ENCODE measurements at regions not wholly inside any gene's neighbourhood (a gene's known extent, or its start where the extent isn't known, plus 50 kb on each side); places are given as distances from the start of the nearest gene placed in this dataset.
"Not testable (repeated sequence)": the region's sequence is repeated elsewhere in the genome, so short reads cannot be mapped to it uniquely, and the experiment has no call there.

- Histone ChIP-seq H3K4me3 (ENCODE audit: low read length) (no peak overlapping the region), H3K27me3 (ENCODE audit: control insufficient read depth, insufficient read depth, low read length) (no peaks in the 10 kb centered on the region), H3K4me2 (ENCODE audit: low read length) (no peak overlapping the region), H3K9ac (ENCODE audit: low read depth, low read length) (no peak overlapping the region), H3K36me3 (ENCODE audit: insufficient read depth, low read length) (no peaks in the 10 kb centered on the region), H3K4me1 (ENCODE audit: control insufficient read depth, insufficient read depth, low read length) (no peaks in the 10 kb centered on the region), H3K9me3 (replicated peaks; ENCODE audit: low read length) (no peaks in the 10 kb centered on the region)
Measured at GRCh38 chr5:117359895-117360294, 785.3 kb upstream of the SEMA6A start.

DNA sequence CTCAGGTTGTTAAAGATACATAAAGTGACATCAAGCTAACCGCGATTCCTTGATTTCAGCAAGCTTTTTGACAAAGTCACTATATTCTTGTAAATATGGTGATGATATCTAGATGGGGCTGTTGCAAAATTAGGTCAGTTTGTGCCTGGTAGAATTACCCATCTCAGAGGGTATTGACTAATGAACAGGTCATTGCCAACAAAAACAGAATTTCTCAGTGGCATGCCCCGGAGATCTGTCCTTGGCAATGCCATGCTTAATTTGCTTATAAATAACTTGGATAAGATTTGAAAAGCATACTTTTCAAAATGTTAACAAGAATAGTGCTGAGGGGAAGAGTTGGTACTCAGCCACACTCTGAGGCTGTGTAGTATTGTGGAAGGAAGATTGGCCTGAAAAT lies 783.3 kb upstream of the SEMA6A start:
- no peak overlapping the region for H3K9ac ChIP-seq (ENCODE audit: low read depth, low read length)
- H3K4me3 ChIP-seq (ENCODE audit: low read length), result no peak overlapping the region
- H3K27me3 ChIP-seq (ENCODE audit: control insufficient read depth, insufficient read depth, low read length), result no peaks in the 10 kb centered on the region
- H3K4me1 ChIP-seq (ENCODE audit: control insufficient read depth, insufficient read depth, low read length), result no peaks in the 10 kb centered on the region
- no peaks in the 10 kb centered on the region for H3K9me3 ChIP-seq (replicated peaks; ENCODE audit: low read length)
- no peak overlapping the region for H3K4me2 ChIP-seq (ENCODE audit: low read length)
- no peaks in the 10 kb centered on the region for H3K36me3 ChIP-seq (ENCODE audit: insufficient read depth, low read length)

DNA sequence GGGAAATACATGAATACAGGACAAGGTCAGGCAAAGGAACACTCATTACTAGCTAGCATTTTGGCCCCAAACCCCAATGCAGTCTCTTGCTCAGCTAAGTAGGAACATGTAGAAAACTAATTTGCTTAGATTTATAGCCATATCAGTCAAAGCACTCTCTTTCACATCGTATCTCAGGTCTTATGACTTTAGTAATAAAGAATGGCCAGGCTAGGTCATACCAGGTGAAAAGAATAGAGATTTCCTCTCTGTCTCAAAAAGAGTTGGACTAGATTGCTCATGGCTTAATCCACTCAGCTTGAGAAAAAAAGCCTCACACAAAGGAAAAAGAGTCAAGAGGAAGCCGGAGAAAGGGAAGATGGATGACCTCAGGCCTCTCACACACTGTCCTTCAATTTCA lies 772.7 kb upstream of the SEMA6A start:
- Histone ChIP-seq H3K4me3 (ENCODE audit: low read length) (no peak overlapping the region), H3K4me1 (ENCODE audit: control insufficient read depth, insufficient read depth, low read length) (no peaks in the 10 kb centered on the region), H3K36me3 (ENCODE audit: insufficient read depth, low read length) (no peaks in the 10 kb centered on the region), H3K9me3 (replicated peaks; ENCODE audit: low read length) (no peaks in the 10 kb centered on the region), H3K4me2 (ENCODE audit: low read length) (no peak overlapping the region), H3K27me3 (ENCODE audit: control insufficient read depth, insufficient read depth, low read length) (no peaks in the 10 kb centered on the region), H3K9ac (ENCODE audit: low read depth, low read length) (no peak overlapping the region)

DNA sequence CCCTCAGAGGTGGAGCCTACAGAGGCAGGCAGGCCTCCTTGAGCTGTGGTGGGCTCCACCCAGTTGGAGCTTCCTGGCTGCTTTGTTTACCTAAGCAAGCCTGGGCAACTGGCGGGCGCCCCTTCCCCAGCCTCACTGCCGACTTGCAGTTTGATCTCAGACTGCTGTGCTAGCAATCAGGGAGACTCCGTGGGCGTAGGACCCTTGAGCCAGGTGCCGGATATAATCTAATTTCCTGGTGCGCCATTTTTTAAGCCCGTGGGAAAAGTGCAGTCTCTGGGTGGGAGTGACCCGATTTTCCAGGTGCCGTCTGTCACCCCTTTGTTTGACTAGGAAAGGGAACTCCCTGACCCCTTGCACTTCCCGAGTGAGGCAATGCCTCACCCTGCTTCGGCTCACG lies 769.1 kb upstream of the SEMA6A start:
- not testable (repeated sequence) for H3K4me3 ChIP-seq (ENCODE audit: low read length); H3K27me3 ChIP-seq (ENCODE audit: control insufficient read depth, insufficient read depth, low read length); H3K9ac ChIP-seq (ENCODE audit: low read depth, low read length); H3K36me3 ChIP-seq (ENCODE audit: insufficient read depth, low read length); H3K4me2 ChIP-seq (ENCODE audit: low read length); H3K9me3 ChIP-seq (replicated peaks; ENCODE audit: low read length); H3K4me1 ChIP-seq (ENCODE audit: control insufficient read depth, insufficient read depth, low read length)

DNA sequence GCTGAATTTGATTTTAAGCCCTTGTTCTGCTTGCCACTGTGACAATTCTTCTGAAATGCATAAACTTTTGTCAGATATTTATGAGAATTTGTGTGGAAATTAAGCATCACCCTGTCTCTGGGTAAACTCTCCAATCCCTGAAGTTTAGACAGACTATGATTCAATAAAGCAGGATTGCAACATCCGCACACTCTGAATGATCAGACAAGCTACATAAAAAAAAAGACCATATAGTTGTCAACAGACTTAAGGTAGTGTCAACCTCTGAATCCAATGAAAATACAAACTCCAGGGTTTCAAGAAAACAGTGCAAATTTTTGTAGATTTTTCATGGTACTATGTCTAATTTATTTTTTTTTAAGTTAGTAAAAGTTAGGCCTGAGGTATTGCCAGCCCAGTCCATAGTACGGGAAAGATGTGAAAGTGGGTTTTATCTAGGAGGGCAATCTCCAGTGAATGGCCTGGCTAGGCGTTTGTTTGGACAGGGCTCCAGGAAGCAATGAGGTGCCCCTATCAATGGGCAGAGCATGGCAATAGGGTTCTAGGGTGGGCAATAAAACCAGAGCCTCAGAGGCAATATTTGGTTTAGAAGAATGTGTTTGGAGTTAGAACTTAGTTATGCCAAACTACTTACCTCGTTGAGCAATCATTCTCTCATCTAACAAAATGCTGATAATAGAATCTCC lies 762.6 kb upstream of the SEMA6A start:
- Histone ChIP-seq H3K36me3 (ENCODE audit: insufficient read depth, low read length) (no peaks in the 10 kb centered on the region), H3K9ac (ENCODE audit: low read depth, low read length) (no peak overlapping the region), H3K9me3 (replicated peaks; ENCODE audit: low read length) (no peaks in the 10 kb centered on the region), H3K27me3 (ENCODE audit: control insufficient read depth, insufficient read depth, low read length) (no peaks in the 10 kb centered on the region), H3K4me2 (ENCODE audit: low read length) (no peak overlapping the region), H3K4me3 (ENCODE audit: low read length) (no peak overlapping the region), H3K4me1 (ENCODE audit: control insufficient read depth, insufficient read depth, low read length) (no peaks in the 10 kb centered on the region)

- H3K4me3 ChIP-seq (ENCODE audit: low read length), result no peak overlapping the region
- no peaks in the 10 kb centered on the region for H3K27me3 ChIP-seq (ENCODE audit: control insufficient read depth, insufficient read depth, low read length)
- no peaks in the 10 kb centered on the region for H3K9me3 ChIP-seq (replicated peaks; ENCODE audit: low read length)
- H3K9ac ChIP-seq (ENCODE audit: low read depth, low read length), result no peak overlapping the region
- H3K4me2 ChIP-seq (ENCODE audit: low read length), result no peak overlapping the region
- no peaks in the 10 kb centered on the region for H3K36me3 ChIP-seq (ENCODE audit: insufficient read depth, low read length)
- no peaks in the 10 kb centered on the region for H3K4me1 ChIP-seq (ENCODE audit: control insufficient read depth, insufficient read depth, low read length)
Measured at GRCh38 chr5:117336208-117336607, 761.6 kb upstream of the SEMA6A start.

DNA sequence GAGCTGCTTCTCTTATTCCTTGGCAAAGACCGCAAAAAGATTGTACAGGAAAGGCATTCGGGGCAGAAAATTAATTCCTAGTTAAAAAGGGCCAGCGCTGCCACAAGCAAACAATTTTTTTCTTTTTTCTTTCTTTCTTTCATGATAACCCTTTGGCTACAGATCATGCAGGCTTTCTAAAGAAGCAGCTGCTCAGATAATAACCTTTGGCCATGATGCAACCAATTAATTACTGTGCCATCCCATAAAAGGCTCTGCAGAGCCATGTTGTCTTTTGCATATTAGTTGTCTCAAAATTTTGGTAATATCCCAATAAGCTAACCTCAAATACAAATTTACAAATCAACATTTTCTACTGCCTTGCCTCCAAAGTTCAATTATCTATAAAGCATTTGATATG lies 758.4 kb upstream of the SEMA6A start:
- Histone ChIP-seq H3K9ac (ENCODE audit: low read depth, low read length) (no peak overlapping the region), H3K4me3 (ENCODE audit: low read length) (no peak overlapping the region), H3K27me3 (ENCODE audit: control insufficient read depth, insufficient read depth, low read length) (no peaks in the 10 kb centered on the region), H3K9me3 (replicated peaks; ENCODE audit: low read length) (no peaks in the 10 kb centered on the region), H3K4me1 (ENCODE audit: control insufficient read depth, insufficient read depth, low read length) (no peaks in the 10 kb centered on the region), H3K4me2 (ENCODE audit: low read length) (no peak overlapping the region), H3K36me3 (ENCODE audit: insufficient read depth, low read length) (no peaks in the 10 kb centered on the region)

DNA sequence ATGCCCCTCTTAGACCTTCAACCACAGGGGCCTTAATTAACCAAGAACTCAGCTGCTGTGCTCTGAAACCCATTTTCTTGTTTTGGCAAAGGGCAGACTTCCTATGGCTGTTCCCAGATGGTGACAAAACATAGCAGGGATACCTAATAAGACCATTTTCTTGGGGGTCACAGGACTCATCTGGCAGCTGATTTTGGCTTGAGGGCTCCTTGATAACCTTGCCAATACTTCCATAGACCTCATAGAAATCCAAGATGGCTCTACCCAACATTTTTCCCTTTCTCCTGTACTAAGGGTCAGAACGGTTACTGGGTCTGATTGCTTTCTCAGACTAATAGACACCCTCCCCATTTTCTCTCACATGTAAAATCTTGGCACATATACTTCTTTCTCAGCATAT lies 757.7 kb upstream of the SEMA6A start:
- Histone ChIP-seq H3K36me3 (ENCODE audit: insufficient read depth, low read length) (no peaks in the 10 kb centered on the region), H3K4me1 (ENCODE audit: control insufficient read depth, insufficient read depth, low read length) (no peaks in the 10 kb centered on the region), H3K9me3 (replicated peaks; ENCODE audit: low read length) (no peaks in the 10 kb centered on the region), H3K27me3 (ENCODE audit: control insufficient read depth, insufficient read depth, low read length) (no peaks in the 10 kb centered on the region), H3K9ac (ENCODE audit: low read depth, low read length) (no peak overlapping the region), H3K4me2 (ENCODE audit: low read length) (no peak overlapping the region), H3K4me3 (ENCODE audit: low read length) (no peak overlapping the region)

- Histone ChIP-seq H3K4me3 (ENCODE audit: low read length) (no peak overlapping the region), H3K4me1 (ENCODE audit: control insufficient read depth, insufficient read depth, low read length) (no peaks in the 10 kb centered on the region), H3K4me2 (ENCODE audit: low read length) (no peak overlapping the region), H3K36me3 (ENCODE audit: insufficient read depth, low read length) (no peaks in the 10 kb centered on the region), H3K9me3 (replicated peaks; ENCODE audit: low read length) (no peaks in the 10 kb centered on the region), H3K9ac (ENCODE audit: low read depth, low read length) (no peak overlapping the region), H3K27me3 (ENCODE audit: control insufficient read depth, insufficient read depth, low read length) (no peaks in the 10 kb centered on the region)
Measured at GRCh38 chr5:117327511-117327910, 752.9 kb upstream of the SEMA6A start.

DNA sequence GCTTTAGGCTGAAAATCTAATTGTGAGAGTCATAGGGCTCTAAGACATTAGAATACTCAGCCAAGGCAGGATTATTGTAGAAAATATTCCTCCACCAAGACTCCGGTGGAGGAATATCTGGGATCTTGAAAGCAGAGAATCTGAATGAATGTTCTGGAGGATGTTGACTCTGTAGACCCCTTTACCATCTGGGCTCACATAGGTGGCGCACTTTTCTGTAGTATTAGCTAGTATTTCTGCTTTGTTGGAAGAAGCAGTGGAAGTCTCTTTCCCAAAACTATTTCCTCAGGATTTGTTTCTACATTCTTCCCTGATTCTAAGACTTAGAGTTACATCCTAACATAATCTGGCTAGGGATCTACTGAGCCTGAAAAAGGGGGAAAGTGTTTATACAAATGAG lies 752.4 kb upstream of the SEMA6A start:
- H3K9me3 ChIP-seq (replicated peaks; ENCODE audit: low read length), result no peaks in the 10 kb centered on the region
- H3K27me3 ChIP-seq (ENCODE audit: control insufficient read depth, insufficient read depth, low read length), result no peaks in the 10 kb centered on the region
- H3K9ac ChIP-seq (ENCODE audit: low read depth, low read length), result no peak overlapping the region
- H3K36me3 ChIP-seq (ENCODE audit: insufficient read depth, low read length), result no peaks in the 10 kb centered on the region
- no peak overlapping the region for H3K4me2 ChIP-seq (ENCODE audit: low read length)
- no peaks in the 10 kb centered on the region for H3K4me1 ChIP-seq (ENCODE audit: control insufficient read depth, insufficient read depth, low read length)
- no peak overlapping the region for H3K4me3 ChIP-seq (ENCODE audit: low read length)

DNA sequence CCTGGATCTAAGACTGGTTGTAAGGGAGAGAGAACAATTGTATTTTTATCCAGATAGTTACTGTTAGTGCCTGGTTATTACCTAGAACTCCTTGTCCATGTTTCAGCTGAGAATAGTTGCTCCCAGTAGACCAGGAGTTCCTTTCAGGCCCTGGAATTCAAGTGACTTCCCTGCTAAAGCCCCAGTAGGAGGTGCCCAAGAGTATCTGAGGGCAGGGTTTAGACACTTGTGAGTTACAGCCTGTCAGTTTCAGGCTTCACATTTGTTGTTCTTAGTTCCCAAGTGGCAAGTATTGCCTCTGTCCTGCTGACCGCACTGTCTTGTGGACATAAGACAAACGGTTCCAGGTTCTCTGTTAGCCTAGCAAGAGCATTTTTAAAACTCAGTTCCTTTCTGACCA lies 743.9 kb upstream of the SEMA6A start:
- Histone ChIP-seq H3K4me1 (ENCODE audit: control insufficient read depth, insufficient read depth, low read length) (no peaks in the 10 kb centered on the region), H3K4me3 (ENCODE audit: low read length) (no peak overlapping the region), H3K9ac (ENCODE audit: low read depth, low read length) (no peak overlapping the region), H3K4me2 (ENCODE audit: low read length) (no peak overlapping the region), H3K27me3 (ENCODE audit: control insufficient read depth, insufficient read depth, low read length) (no peaks in the 10 kb centered on the region), H3K36me3 (ENCODE audit: insufficient read depth, low read length) (no peaks in the 10 kb centered on the region), H3K9me3 (replicated peaks; ENCODE audit: low read length) (no peaks in the 10 kb centered on the region)

DNA sequence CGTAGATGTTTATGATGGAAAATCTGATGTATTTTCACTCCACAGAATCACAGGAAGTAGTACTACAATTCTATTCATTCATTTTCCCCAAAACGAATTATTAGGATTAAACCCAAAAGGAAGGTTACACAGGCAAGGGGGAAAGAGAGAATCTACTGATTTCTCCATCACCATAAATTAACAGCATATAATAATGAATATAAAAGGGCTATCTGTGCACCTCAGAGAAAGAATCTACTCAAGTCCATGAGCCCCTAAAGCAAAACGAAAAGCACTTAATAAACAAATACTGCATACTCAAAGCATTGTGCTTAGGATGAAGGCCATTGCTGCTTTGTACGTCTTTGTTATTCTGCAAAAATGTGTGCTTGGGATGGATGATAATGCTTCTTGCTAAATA lies 740.5 kb upstream of the SEMA6A start:
- H3K4me3 ChIP-seq (ENCODE audit: low read length), result no peak overlapping the region
- no peaks in the 10 kb centered on the region for H3K27me3 ChIP-seq (ENCODE audit: control insufficient read depth, insufficient read depth, low read length)
- no peak overlapping the region for H3K4me2 ChIP-seq (ENCODE audit: low read length)
- no peak overlapping the region for H3K9ac ChIP-seq (ENCODE audit: low read depth, low read length)
- H3K4me1 ChIP-seq (ENCODE audit: control insufficient read depth, insufficient read depth, low read length), result no peaks in the 10 kb centered on the region
- H3K9me3 ChIP-seq (replicated peaks; ENCODE audit: low read length), result no peaks in the 10 kb centered on the region
- H3K36me3 ChIP-seq (ENCODE audit: insufficient read depth, low read length), result no peaks in the 10 kb centered on the region

All from skeletal muscle satellite cell (primary cell).